ENCODE measurements at regions not wholly inside any gene's neighbourhood (a gene's known extent, or its start where the extent isn't known, plus 50 kb on each side); places are given as distances from the start of the nearest gene placed in this dataset.

- TF ChIP-seq ZNF121 (CRISPR knock-in tag; IDR thresholded peaks at IDR 0.05) (no peak), MZF1 (CRISPR knock-in tag; IDR thresholded peaks at IDR 0.05; ENCODE audit: borderline replicate concordance) (no peak), FOXM1 (CRISPR knock-in tag; IDR thresholded peaks at IDR 0.05) (no peak), CHCHD3 (CRISPR knock-in tag; IDR thresholded peaks at IDR 0.05) (no peak)
Observed at GRCh38 chr15:39456159-39456558, 124.7 kb upstream of the THBS1 start (continued).

- DNase-seq (ENCODE audit: low spot score), result no peak
- Histone ChIP-seq H3K4me1 (ENCODE audit: insufficient read depth, low read length) (peaks cover 37% of the 10 kb centered on the region), H4K20me1 (ENCODE audit: insufficient read depth, low read length) (no peaks in the 10 kb centered on the region), H3K4me2 (ENCODE audit: low read depth, low read length) (no peak overlapping the region), H3K79me2 (ENCODE audit: insufficient read depth, low read length) (no peaks in the 10 kb centered on the region), H3K27me3 (ENCODE audit: control insufficient read depth in 1 of 2, insufficient read depth in 2 of 2, low read length in 2 of 2) (no peaks in the 10 kb centered on the region), H3K9ac (ENCODE audit: insufficient read depth, low read depth, low read length) (0 out of 2 replicates have a peak overlapping the region, but pooled peaks have one; percentile 7), H3K9me3 (ENCODE audit: low read length) (no peaks in the 10 kb centered on the region), H3K4me3 (replicated peaks in 1 of 3; ENCODE audit: insufficient read depth in 1 of 3, low read depth in 2 of 3, low read length in 3 of 3) (no peak overlapping the region), H2AFZ (ENCODE audit: low read length) (no peak overlapping the region), H3K36me3 (replicated peaks in 1 of 2; ENCODE audit: control insufficient read depth in 1 of 2, insufficient read depth in 2 of 2, low read length in 2 of 2) (no peaks in the 10 kb centered on the region), H3K27ac (ENCODE audit: extremely low read length, insufficient read depth, low read length) (peak overlapping the region; percentile 58)
- in situ Hi-C loops (cut with HindIII; ENCODE audit: extremely low pct_ligation_motif_present, low pct_unique_long_range_greater_than_20kb) (no loop called here), intact Hi-C loops (cut with micrococcal nuclease; ENCODE audit: unreplicated experiment) (loop anchor here (5.0 kb wide), 1 partner anchor 184 kb away; no protein-coding TSS in a partner anchor)
- BruUV-seq (replicated peaks), result no TSS peak
- ChIA-PET POLR2A (interaction anchor here (1.5 kb wide), 1 partner anchor 123 kb away, joined by 24 read pairs; the partner anchor contains the start of gene THBS1), CTCF (ENCODE audit: low intra/inter-chr PET ratio, low total read pairs) (no interaction called here)
- ATAC-seq, result no peak
- FAIRE-seq, result no peak
- WGBS (ENCODE audit: low lambda C conversion rate), result 90% methylated on average over 7 of the region's 10 CpGs
- TF ChIP-seq ZNF224 (CRISPR knock-in tag; IDR thresholded peaks at IDR 0.05) (no peak), CBX2 (IDR thresholded peaks at IDR 0.05; ENCODE audit: low read depth, low read length) (no peak), CBX2 (CRISPR knock-in tag; IDR thresholded peaks at IDR 0.05; ENCODE audit: low read depth) (no peak), THAP11 (CRISPR knock-in tag; IDR thresholded peaks at IDR 0.05) (no peak), SOX5 (CRISPR knock-in tag; IDR thresholded peaks at IDR 0.05; ENCODE audit: borderline replicate concordance) (no peak), ATRX (CRISPR knock-in tag; IDR thresholded peaks at IDR 0.05; ENCODE audit: borderline replicate concordance) (no peak), SMAD9 (CRISPR knock-in tag; IDR thresholded peaks at IDR 0.05) (no peak), ZNF784 (CRISPR knock-in tag; IDR thresholded peaks at IDR 0.05; ENCODE audit: borderline replicate concordance) (no peak), ZNF792 (CRISPR knock-in tag; IDR thresholded peaks at IDR 0.05) (no peak), AFF4 (CRISPR knock-in tag; IDR thresholded peaks at IDR 0.05) (no peak), ZNF383 (CRISPR knock-in tag; IDR thresholded peaks at IDR 0.05; ENCODE audit: borderline replicate concordance) (no peak), ZNF275 (CRISPR knock-in tag; IDR thresholded peaks at IDR 0.05; ENCODE audit: borderline replicate concordance) (no peak), ATF2 (CRISPR knock-in tag; IDR thresholded peaks at IDR 0.05) (no peak)
Observed at GRCh38 chr15:39456582-39457330, 124.1 kb upstream of the THBS1 start.
